ENCODE measurements at regions not wholly inside any gene's neighbourhood (a gene's known extent, or its start where the extent isn't known, plus 50 kb on each side); places are given as distances from the start of the nearest gene placed in this dataset.
"Not testable (repeated sequence)": the region's sequence is repeated elsewhere in the genome, so short reads cannot be mapped to it uniquely, and the experiment has no call there.

GRCh38 chr2:40962026-40962425 lies 510.1 kb upstream of the SLC8A1 start:
- no peak for DNase-seq

- no peak for DNase-seq
Measured at GRCh38 chr2:40964509-40965250, 512.8 kb upstream of the SLC8A1 start.

- no peak for DNase-seq
Measured at GRCh38 chr2:40967451-40967850, 515.6 kb upstream of the SLC8A1 start.

- DNase-seq: no peak
Measured at GRCh38 chr2:40975151-40975550, 523.3 kb upstream of the SLC8A1 start.

- DNase-seq: no peak
Measured at GRCh38 chr2:40997362-40997761, 545.5 kb upstream of the SLC8A1 start.

- DNase-seq: no peak
Measured at GRCh38 chr2:41000374-41000773, 548.5 kb upstream of the SLC8A1 start.

GRCh38 chr2:41000906-41001305 lies 549.0 kb upstream of the SLC8A1 start:
- no peak for DNase-seq

- no peak for DNase-seq
Measured at GRCh38 chr2:41004700-41005099, 552.8 kb upstream of the SLC8A1 start.

- DNase-seq: no peak
Measured at GRCh38 chr2:41020358-41020757, 568.5 kb upstream of the SLC8A1 start.

GRCh38 chr2:41024816-41025215 lies 572.9 kb upstream of the SLC8A1 start:
- DNase-seq: no peak

GRCh38 chr2:41026613-41027012 lies 574.7 kb upstream of the SLC8A1 start:
- DNase-seq: no peak

GRCh38 chr2:41027095-41027494 lies 575.2 kb upstream of the SLC8A1 start:
- no peak for DNase-seq

- DNase-seq: no peak
Measured at GRCh38 chr2:41031282-41031681, 579.4 kb upstream of the SLC8A1 start.

GRCh38 chr2:41032715-41033114 lies 580.8 kb upstream of the SLC8A1 start:
- DNase-seq: no peak

- no peak for DNase-seq
Measured at GRCh38 chr2:41033127-41033526, 581.2 kb upstream of the SLC8A1 start.

- DNase-seq: no peak
Measured at GRCh38 chr2:41038408-41038807, 586.5 kb upstream of the SLC8A1 start.

- not testable (repeated sequence) for DNase-seq
Measured at GRCh38 chr2:41039750-41040149, 587.9 kb upstream of the SLC8A1 start.

- DNase-seq: no peak
Measured at GRCh38 chr2:41040782-41041520, 589.1 kb upstream of the SLC8A1 start.

GRCh38 chr2:41042343-41042742 lies 590.5 kb upstream of the SLC8A1 start:
- DNase-seq: no peak

GRCh38 chr2:41061356-41061755 lies 609.5 kb upstream of the SLC8A1 start:
- no peak for DNase-seq

GRCh38 chr2:41062336-41062735 lies 610.4 kb upstream of the SLC8A1 start:
- DNase-seq: no peak

- DNase-seq: no peak
Measured at GRCh38 chr2:41066168-41066567, 614.3 kb upstream of the SLC8A1 start.

GRCh38 chr2:41068740-41069139 lies 616.9 kb upstream of the SLC8A1 start:
- no peak for DNase-seq

- no peak for DNase-seq
Measured at GRCh38 chr2:41078341-41078740, 626.5 kb upstream of the SLC8A1 start.

GRCh38 chr2:41079011-41079410 lies 627.1 kb upstream of the SLC8A1 start:
- no peak for DNase-seq

All from NCI-H2107 (cell line).